HepG2 (cell line): ENCODE measurements at regions not wholly inside any gene's neighbourhood (a gene's known extent, or its start where the extent isn't known, plus 50 kb on each side); places are given as distances from the start of the nearest gene placed in this dataset.

ENCODE experiments used
- CTCF ChIP-seq: sonication (generic); formaldehyde crosslinking; IDR thresholded peaks from 2 replicates; pipeline ENCODE4 v1.5.0; 2020; ENCODE audit warnings: mild to moderate bottlenecking, missing genetic modification reagents, moderate library complexity
- GMEB2 ChIP-seq: IDR thresholded peaks from 2 replicates; pipeline ENCODE4 v1.6.1; 2016; ENCODE audit warnings: missing biosample characterization, missing genetic modification reagents, low read depth
- NR2C2 ChIP-seq: sonication (generic); formaldehyde crosslinking; IDR thresholded peaks from 2 replicates; pipeline ENCODE4 v1.4.0; 2020; ENCODE audit warnings: missing genetic modification reagents, mild to moderate bottlenecking, moderate library complexity, borderline replicate concordance
- U2AF2 ChIP-seq: fragments of 200-400 bp; formaldehyde crosslinking; IDR thresholded peaks from 2 replicates; pipeline ENCODE4 v1.6.1; 2017; ENCODE audit warnings: low read depth, mild to moderate bottlenecking, low read length
- ZNF354B ChIP-seq: sonication (generic); formaldehyde crosslinking; IDR thresholded peaks from 2 replicates; pipeline ENCODE4 v1.8.0; 2022; ENCODE audit warnings: mild to moderate bottlenecking, missing genetic modification reagents
- ZSCAN5A ChIP-seq: sonication (generic); formaldehyde crosslinking; IDR thresholded peaks from 2 replicates; pipeline ENCODE4 v1.8.0; 2022; ENCODE audit warnings: mild to moderate bottlenecking, missing genetic modification reagents, borderline replicate concordance

GRCh38 chr4:42310358-42310757 lies 86.9 kb upstream of the SHISA3 start:
- TF ChIP-seq GMEB2 (no peak), ZSCAN5A (CRISPR knock-in tag) (no peak), CTCF (CRISPR knock-in tag) (no peak), U2AF2 (no peak), NR2C2 (CRISPR knock-in tag) (no peak), ZNF354B (CRISPR knock-in tag) (no peak)
